ENCODE measurements at regions not wholly inside any gene's neighbourhood (a gene's known extent, or its start where the extent isn't known, plus 50 kb on each side); places are given as distances from the start of the nearest gene placed in this dataset.
"Not testable (repeated sequence)": the region's sequence is repeated elsewhere in the genome, so short reads cannot be mapped to it uniquely, and the experiment has no call there.

DNA sequence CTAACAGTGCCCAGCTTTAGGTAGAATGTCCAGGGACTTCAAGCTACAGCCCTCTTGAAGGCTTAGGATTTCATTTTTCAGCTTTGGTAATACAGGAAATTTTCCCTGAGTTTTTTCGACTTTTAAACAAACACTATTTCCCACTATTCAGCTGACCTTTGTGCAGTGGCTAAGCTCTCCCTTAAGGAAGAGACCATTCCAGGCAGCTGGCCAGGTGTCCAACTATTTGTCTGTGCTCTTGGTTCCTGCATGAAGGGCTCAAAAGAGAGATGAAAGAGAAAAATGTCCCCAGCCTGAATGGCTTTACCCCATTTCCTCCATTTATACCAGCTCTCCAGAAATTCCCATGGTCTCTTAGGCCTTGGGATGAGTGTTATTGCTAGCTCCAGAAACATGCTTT lies 111.9 kb upstream of the KLF8 start:
- H3K4me3 ChIP-seq (ENCODE audit: control insufficient read depth, low read depth, low read length) = no peak overlapping the region

GRCh38 chrX:56125946-56126345 lies 106.2 kb upstream of the KLF8 start:
- no peak for DNase-seq (ENCODE audit: low read depth)
- H3K4me3 ChIP-seq (ENCODE audit: control insufficient read depth, low read depth, low read length) = no peak overlapping the region
- TF ChIP-seq CTCF (conservative IDR thresholded peaks at IDR 0.05; ENCODE audit: control insufficient read depth, insufficient read depth, low read depth, low read length) = no peak

More for the DNA sequence above, 111.9 kb upstream of the KLF8 start:
- TF ChIP-seq CTCF (conservative IDR thresholded peaks at IDR 0.05; ENCODE audit: control insufficient read depth, insufficient read depth, low read depth, low read length) = no peak
- DNase-seq (ENCODE audit: low read depth) = no peak

DNA sequence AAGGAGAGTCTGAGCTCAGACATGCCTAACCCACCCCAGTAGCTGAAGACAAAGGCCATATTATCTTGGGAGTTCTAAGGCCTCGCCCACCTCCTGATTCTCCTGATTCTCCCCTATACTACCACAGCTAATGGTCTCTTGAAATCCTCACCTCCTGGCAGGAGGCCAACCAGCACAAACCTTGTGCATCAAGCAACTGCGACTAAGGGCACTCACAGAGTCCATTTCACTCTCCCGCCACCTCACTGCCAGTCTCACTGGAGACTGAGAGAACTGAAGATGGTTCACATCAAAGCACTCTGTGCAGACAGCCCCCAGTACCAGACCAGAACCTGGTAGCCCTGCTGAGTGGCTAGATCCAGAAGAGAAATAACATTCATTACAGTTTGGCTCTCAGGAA lies 102.1 kb upstream of the KLF8 start:
- DNase-seq (ENCODE audit: low read depth) = no peak
- TF ChIP-seq CTCF (conservative IDR thresholded peaks at IDR 0.05; ENCODE audit: control insufficient read depth, insufficient read depth, low read depth, low read length) = no peak
- no peak overlapping the region for H3K4me3 ChIP-seq (ENCODE audit: control insufficient read depth, low read depth, low read length)

GRCh38 chrX:56130436-56130835 lies 101.7 kb upstream of the KLF8 start:
- TF ChIP-seq CTCF (conservative IDR thresholded peaks at IDR 0.05; ENCODE audit: control insufficient read depth, insufficient read depth, low read depth, low read length) = no peak
- H3K4me3 ChIP-seq (ENCODE audit: control insufficient read depth, low read depth, low read length) = no peak overlapping the region
- no peak for DNase-seq (ENCODE audit: low read depth)

DNA sequence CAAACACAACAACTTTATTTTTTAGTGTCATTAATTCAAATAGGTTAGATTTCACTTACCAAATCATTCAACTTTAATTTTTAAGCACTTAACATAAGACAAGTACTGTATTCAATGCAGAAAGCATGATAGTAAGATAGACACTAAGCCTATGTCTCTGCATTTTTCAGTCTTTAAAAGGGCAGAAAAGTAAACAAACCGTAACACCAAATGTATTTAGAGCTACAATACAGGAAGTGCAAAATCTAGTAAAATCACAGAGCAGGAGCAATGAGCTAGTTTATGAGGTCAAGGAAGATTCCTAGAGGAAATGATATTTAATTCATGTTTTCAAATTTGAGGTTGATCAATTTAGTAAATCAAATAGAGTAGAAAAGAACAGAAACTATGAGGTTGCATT lies 68.0 kb upstream of the KLF8 start:
- not testable (repeated sequence) for DNase-seq (ENCODE audit: low read depth); H3K4me3 ChIP-seq (ENCODE audit: control insufficient read depth, low read depth, low read length)
